Stimulated activated CD4-positive, alpha-beta T cell treated with anti-CD3 and anti-CD28 coated beads, Interleukin-12 subunit alpha, Interleukin-12 subunit beta, amount 100 ng/mL, for 24 hours (primary cell): ENCODE measurements at regions not wholly inside any gene's neighbourhood (a gene's known extent, or its start where the extent isn't known, plus 50 kb on each side); places are given as distances from the start of the nearest gene placed in this dataset.
"Not testable (repeated sequence)": the region's sequence is repeated elsewhere in the genome, so short reads cannot be mapped to it uniquely, and the experiment has no call there.

ENCODE experiments used
- DNase-seq, 2 experiments: peaks; one replicate each; pipeline ENCODE4 v3.0.0-alpha.2; 2020; ENCODE audit warnings: low read depth in 2 of 2

DNA sequence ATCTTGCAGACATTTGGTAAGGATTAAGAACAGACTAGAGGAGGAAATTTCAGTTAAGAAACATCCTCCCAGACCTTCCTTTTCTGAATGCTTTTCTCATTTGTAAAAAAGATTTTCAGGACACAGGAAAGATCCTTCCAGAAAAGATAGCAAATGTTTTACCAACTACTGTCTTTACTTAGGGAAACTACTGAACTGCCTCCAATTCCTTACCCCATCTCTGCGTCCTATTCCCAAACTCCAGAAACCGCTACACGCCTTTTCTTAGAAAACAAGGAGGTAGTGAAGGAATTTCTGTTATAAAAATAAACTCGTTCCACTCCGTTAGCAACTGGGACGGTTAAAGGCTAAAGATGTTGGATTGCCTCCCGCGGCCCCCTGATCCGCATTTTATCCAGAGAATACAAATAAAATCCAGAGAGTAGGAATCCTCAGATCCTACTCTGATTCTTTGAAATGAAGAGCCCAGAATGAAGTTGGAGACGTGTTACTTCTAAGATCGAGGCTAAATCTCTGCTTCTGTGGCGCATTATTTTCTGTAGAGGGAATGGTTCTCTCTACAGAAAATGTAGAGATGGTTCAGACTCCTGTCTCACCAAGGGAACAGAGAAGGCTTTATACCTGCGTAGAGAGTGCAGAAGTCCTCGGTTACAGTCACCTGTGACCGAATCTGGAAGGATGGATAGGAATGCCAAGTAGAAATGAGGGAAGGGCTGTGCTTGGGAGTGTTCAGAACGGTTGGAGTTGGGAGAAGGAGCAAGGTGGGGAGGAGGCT lies 133.0 kb downstream of the GPX5 start:
- DNase-seq: no peak

DNA sequence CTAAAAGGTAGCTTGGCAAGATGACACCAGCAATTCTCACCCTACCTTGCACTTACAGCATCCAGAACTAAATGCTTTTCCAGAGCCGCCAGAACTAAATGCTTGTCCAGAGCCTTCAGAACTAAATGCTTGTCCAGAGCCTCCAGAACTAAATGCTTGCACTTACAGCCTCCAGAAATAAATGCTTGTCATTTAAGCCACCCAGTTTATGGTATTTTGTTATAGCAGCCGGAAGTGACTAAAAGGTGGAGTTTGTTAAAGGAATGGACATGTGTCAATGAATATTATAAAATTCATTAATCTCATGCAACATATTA lies 133.5 kb downstream of the GPX5 start:
- DNase-seq: no peak

GRCh38 chr6:28661097-28661713 lies 135.5 kb downstream of the GPX5 start:
- no peak for DNase-seq

- no peak for DNase-seq
These were observed 139.3 kb downstream of the GPX5 start for GRCh38 chr6:28664870-28665396.

DNA sequence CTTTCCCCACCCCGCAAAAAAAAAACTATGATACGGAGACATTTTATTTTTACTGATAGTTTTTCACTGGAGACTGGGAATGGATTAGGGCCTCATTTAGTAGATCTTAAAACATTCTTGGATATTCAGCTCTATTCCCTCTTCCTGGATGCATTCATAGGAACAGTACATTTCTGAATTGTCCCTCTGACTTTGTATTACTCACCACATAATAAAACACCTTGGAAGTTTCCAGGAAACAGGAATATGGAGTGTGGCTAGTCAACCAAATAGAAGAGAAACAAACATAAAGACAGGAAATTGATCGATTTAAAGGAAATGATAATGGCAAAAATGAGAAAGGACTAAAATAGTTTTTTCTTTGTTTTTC lies 147.7 kb downstream of the GPX5 start:
- DNase-seq: no peak

DNA sequence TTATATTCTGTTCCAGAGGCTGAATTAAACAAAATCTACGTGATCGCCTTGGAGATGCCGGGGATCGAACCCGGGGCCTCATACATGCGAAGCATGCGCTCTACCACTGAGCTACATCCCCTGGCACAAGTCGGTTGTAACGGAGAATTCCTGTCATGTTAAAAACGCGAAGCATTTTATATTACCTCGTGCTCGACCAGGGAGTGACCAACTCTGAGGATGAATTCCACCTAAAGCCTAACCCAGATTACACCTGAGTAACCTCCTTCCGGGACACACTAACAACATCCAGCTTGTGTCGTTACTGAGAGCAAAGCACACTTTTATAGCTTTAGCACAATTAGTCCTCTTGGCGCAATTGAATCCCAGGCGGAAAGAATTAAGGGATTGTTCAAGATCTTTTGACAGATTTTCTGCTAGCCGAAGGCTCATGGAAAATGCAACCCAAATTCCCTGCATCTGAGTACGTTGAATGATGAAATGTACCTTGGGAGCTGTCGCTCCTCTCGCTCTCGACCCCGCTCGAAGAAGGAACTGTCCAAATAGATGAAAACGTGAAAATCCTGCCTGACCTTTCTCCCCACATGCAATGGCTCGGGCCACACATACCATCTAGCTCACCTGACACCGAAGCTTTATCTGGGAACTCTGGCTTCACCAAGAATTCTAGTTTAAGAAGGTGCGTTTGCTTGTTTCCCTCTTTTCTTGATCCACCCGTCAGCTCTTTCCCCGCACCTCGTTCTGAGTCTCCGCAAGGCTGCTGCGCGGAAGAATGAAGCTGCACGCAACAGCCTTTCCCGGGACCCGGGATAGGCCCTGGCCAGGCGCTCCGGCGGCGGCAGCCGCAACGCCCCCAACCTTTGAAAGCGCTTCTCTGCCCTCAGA lies 148.3 kb downstream of the GPX5 start:
- peak; percentile 54 to 66 for DNase-seq

DNA sequence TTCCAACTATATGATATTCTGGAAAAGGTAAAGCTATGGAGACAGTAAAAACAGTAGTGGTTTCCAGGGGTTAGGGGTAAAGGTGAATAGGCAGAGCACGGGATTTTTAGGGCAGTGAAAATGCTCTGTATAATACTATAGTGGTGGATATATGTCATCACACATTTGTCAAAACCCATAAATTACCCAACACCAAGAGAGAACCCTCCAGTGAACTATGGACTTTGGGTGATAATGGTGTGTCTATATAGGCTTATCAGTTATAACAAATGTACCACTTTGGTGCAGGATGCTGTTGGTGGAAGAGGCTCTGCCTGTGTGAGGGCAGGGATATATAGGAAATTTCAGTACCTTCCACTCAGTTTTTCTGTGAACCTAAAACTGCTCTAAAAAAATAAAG lies 149.9 kb downstream of the GPX5 start:
- no peak for DNase-seq

GRCh38 chr6:28682542-28682941 lies 156.9 kb downstream of the GPX5 start:
- DNase-seq: no peak

DNA sequence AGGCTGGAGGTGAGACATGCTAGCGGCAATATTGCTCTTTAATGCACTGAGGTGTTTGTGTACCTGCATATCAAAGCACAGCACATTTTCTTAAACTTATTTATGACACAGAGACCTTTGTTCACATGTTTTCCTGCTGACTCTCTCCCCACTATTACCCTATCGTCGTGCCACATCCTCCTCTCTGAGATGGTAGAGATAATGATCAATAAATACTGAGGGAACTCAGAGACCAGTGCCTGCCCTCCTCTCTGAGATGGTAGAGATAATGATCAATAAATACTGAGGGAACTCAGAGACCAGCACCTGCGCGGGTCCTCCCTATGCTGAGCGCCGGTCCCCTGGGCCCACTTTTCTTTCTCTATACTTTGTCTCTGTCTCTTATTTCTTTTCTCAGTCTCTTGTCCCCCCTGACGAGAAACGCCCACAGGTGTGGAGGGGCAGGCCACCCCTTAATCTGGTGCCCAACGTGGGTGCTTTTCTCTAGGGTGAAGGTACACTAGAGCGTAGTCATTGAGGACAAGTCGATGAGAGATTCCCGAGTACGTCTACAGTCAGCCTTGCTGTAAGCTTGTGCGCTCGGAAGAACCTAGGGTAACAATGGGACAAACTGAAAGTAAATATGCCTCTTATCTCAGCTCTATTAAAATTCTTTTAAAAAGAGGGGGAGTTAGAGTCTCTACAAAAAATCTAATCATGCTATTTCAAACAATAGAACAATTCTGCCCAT lies 157.4 kb downstream of the GPX5 start:
- not testable (repeated sequence) for DNase-seq

DNA sequence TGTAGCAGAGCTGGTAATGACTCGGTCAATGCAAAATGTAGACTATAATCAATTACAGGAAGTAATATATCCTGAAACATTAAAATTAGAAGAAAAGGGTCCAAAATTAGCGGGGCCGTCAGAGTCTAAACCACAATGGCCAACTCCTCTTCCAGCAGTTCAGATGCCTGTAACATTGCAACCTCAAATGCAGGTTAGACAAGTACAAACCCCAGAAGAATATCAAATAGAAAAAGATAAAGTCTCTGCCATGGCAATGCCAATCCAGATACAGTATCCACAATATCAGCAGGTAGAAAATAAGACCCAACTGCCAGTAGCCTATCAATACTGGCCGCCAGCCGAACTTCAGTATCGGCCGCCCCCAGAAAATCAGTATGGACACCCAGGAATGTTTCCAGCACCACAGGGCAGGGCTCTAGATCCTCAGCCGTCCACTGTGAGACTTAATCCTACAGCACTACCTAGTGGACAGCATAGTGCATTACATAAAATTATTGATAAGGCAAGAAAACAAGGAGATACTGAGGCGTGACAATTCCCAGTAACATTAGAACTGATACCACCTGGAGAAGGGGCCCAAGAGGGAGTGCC lies 158.4 kb downstream of the GPX5 start:
- no peak for DNase-seq

DNA sequence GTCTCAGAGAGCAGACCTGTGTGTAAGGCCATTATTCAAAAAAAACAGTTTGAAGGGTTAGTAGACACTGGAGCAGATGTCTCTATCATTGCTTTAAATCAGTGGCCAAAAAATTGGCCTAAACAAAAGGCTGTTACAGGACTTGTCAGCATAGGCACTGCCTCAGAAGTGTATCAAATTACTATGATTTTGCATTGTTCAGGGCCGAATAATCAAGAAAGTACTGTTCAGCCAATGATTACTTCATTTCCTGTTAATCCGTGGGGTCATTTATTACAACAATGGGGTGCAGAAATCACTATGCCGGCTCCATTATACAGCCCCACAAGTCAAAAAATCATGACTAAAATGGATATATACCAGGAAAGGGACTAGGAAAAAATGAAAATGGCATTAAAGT lies 160.3 kb downstream of the GPX5 start:
- not testable (repeated sequence) for DNase-seq

- peak in 1 of 2 experiments; percentile 20 for DNase-seq
These were observed 160.9 kb downstream of the GPX5 start for GRCh38 chr6:28686446-28687027.

GRCh38 chr6:28687309-28687981 lies 161.8 kb downstream of the GPX5 start:
- not testable (repeated sequence) for DNase-seq

DNA sequence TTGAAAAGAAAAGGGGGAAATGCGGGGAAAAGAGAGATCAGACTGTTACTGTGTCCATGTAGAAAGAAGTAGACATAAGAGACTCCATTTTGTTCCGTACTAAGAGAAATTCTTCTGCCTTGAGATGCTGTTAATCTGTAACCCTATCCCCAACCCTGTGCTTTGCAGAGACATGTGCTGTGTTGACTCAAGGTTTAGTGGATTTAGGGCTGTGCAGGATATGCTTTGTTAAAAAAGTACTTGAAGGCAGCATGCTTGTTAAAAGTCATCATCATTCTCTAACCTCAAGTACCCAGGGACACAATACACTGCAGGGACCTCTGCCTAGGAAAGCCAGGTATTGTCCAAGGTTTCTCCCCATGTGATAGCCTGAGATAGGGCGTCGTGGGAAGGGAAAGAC lies 166.3 kb downstream of the GPX5 start:
- DNase-seq: not testable (repeated sequence)

- DNase-seq: no peak
These were observed 167.5 kb downstream of the GPX5 start for GRCh38 chr6:28693033-28693750.

- no peak for DNase-seq
These were observed 168.2 kb downstream of the GPX5 start for GRCh38 chr6:28693751-28694443.

DNA sequence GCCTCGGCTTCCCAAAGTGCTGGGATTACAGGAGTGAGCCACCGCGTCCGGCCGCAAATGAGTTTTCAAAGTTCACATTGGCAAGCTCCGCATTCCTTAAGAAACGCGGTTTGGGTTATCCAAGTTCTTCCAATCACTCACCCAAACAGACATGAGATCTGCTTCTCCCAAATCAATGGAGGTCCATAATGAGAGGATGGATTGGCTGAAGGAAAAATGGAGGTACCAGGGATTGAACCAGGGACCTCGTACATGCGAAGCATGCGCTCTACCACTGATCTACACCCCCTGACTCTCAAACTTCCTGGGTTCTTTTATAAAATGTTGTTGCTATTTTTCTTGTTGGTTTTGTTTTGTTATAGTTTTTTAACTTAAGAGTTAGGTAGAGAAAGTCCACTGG lies 170.0 kb downstream of the GPX5 start:
- no peak for DNase-seq

GRCh38 chr6:28696167-28696566 lies 170.5 kb downstream of the GPX5 start:
- no peak for DNase-seq

DNA sequence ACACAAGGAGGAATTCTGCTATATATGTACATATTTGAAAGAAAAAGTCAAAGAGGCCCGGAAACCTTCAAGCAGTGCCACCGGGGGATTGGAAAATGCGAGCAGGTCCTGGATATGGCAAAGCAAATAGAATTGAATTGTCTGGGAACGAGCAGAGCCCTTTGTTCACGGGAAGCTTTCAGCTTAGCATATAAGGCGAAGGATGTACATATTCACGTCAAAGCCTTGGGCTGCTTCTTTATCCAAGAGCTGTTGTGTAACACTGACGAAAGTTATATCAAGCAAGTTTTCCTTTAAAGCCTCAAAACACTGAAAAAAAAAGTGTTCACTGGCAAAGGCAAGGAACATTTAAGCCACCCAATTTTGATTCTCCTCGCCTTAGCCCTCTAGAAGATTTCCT lies 171.0 kb downstream of the GPX5 start:
- DNase-seq: no peak
